RWPE1 (cell line): ENCODE measurements at regions not wholly inside any gene's neighbourhood (a gene's known extent, or its start where the extent isn't known, plus 50 kb on each side); places are given as distances from the start of the nearest gene placed in this dataset.
"Not testable (repeated sequence)": the region's sequence is repeated elsewhere in the genome, so short reads cannot be mapped to it uniquely, and the experiment has no call there.

Experiments
- CTCF ChIA-PET: fragments of 350-600 bp; sonication (Branson Sonifier 250); formaldehyde crosslinking; extraction: SDS; loops from one replicate; lab custom pipeline; 2021; lab: Yijun Ruan, JAX
- POLR2A ChIA-PET: fragments of 400-600 bp; formaldehyde crosslinking; extraction: SDS; loops from one replicate; lab custom pipeline; 2020; ENCODE audit warnings: antibody characterized with exemption; ENCODE audit not compliant: low non-redundant PET; lab: Yijun Ruan, JAX
- DNase-seq: peaks from one replicate; pipeline ENCODE4 v3.0.0; 2012; ENCODE audit warnings: low spot score
- H3K27ac ChIP-seq: fragments of 450-650 bp; 2 replicates; pipeline ENCODE4 v1.5.1; 2017
- CTCF ChIP-seq: fragments of 450-650 bp; conservative IDR thresholded peaks from 2 replicates; pipeline ENCODE4 v1.5.1; 2017; ENCODE audit warnings: low read depth, mild to moderate bottlenecking

DNA sequence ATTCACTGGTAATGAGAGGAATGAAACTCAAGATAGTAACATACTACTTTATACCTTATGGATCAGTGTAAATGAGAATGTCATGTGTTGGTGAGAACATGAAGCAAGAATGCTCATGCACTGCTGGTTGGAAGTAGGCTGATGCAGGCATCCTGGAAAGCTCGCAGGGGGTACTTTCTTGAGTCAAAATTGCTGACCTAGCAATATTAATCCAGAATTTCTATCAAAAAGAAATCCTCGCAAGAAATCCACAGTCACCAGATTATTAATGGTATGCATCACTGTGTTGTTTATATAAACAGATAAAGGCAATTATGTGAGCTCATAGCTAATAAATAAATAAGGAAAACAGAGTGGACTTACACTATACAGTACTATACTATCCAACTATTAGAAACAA is 713.7 kb upstream of the PKDCC start:
- no peak for DNase-seq
- ChIA-PET CTCF (no interaction called here), POLR2A (no interaction called here)
- no peak for TF ChIP-seq CTCF
- H3K27ac ChIP-seq = no peak overlapping the region

DNA sequence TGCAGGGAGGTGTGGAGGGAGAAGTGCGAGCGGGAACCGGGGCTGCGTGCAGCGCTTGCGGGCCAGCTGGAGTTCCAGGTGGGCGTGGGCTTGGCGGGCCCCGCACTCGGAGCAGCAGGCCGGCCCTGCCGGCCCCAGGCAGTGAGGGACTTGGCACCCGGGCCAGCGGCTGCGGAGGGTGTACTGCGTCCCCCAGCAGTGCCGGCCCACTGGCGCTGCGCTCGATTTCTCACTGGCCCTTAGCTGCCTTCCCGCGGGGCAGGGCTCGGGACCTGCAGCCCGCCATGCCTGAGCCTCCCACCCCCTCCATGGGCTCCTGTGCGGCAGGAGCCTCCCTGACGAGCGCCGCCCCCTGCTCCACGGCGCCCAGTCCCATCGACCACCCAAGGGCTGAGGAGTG is 712.2 kb upstream of the PKDCC start:
- DNase-seq, H3K27ac ChIP-seq, POLR2A ChIA-PET: not testable (repeated sequence)
- CTCF ChIA-PET = interaction anchor here (0.6 kb wide), 1 partner anchor 1690 kb away, joined by 3 read pairs; no protein-coding TSS in a partner anchor

- no peak for TF ChIP-seq CTCF
- H3K27ac ChIP-seq = no peak overlapping the region
- CTCF ChIA-PET = interaction anchor here (0.7 kb wide), 1 partner anchor 442 kb away, joined by 3 read pairs; no protein-coding TSS in a partner anchor
- POLR2A ChIA-PET = no interaction called here
- DNase-seq = no peak
Observed at GRCh38 chr2:41337956-41338355, 709.9 kb upstream of the PKDCC start.

DNA sequence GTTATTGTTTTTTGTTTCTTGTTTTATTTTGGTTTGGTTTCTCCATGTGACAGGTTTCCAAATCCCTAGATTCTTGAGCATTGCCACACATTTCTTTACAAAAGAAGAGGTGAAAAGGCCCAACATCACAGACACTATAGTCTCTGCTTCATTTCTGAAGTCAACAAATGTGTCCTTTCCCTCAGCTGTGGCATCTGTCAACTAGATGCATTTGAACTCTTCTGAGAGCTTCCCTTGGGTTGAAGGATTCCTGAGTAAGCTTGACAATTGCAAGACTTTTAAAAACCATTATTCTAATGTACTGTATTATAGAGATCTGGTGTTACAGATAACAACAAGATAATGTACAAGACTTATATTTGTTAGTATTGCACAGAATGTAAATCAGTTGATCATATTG is 703.3 kb upstream of the PKDCC start:
- no peak for DNase-seq
- TF ChIP-seq CTCF = no peak
- ChIA-PET POLR2A (no interaction called here), CTCF (no interaction called here)
- H3K27ac ChIP-seq = no peak overlapping the region

- CTCF ChIA-PET = no interaction called here
- H3K27ac ChIP-seq = no peak overlapping the region
- POLR2A ChIA-PET = no interaction called here
- no peak for DNase-seq
- TF ChIP-seq CTCF = no peak
Observed at GRCh38 chr2:41353060-41353459, 694.8 kb upstream of the PKDCC start.

- POLR2A ChIA-PET = no interaction called here
- CTCF ChIA-PET = no interaction called here
- no peak for TF ChIP-seq CTCF
- no peak for DNase-seq
- H3K27ac ChIP-seq = no peak overlapping the region
Observed at GRCh38 chr2:41355794-41356193, 692.0 kb upstream of the PKDCC start.

- POLR2A ChIA-PET = no interaction called here
- no peak overlapping the region for H3K27ac ChIP-seq
- no peak for TF ChIP-seq CTCF
- CTCF ChIA-PET = interaction anchor here (0.6 kb wide), 1 partner anchor 37 kb away, joined by 5 read pairs; no protein-coding TSS in a partner anchor
- no peak for DNase-seq
Observed at GRCh38 chr2:41364842-41365241, 683.0 kb upstream of the PKDCC start.
